HG03457 (cell line): ENCODE measurements at regions not wholly inside any gene's neighbourhood (a gene's known extent, or its start where the extent isn't known, plus 50 kb on each side); places are given as distances from the start of the nearest gene placed in this dataset.
A peak's percentile ranks its signal among the peaks of the same experiment; 100 is the strongest.
"Not testable (repeated sequence)": the region's sequence is repeated elsewhere in the genome, so short reads cannot be mapped to it uniquely, and the experiment has no call there.

Experiments used
- ATAC-seq: cut with Tn5 transposase; IDR thresholded peaks from one replicate; pipeline ENCODE4 v1.9.1; 2021; ENCODE audit warnings: moderate number of reproducible peaks; ENCODE audit not compliant: unreplicated experiment

- ATAC-seq = no peak
These were observed 122.1 kb upstream of the VPREB1 start for GRCh38 chr22:22122348-22123117.

- no peak for ATAC-seq
These were observed 123.1 kb upstream of the VPREB1 start for GRCh38 chr22:22121445-22121844.

GRCh38 chr22:22120160-22120559, 124.4 kb upstream of the VPREB1 start:
- no peak for ATAC-seq

- no peak for ATAC-seq
These were observed 125.6 kb upstream of the VPREB1 start for GRCh38 chr22:22118987-22119386.

GRCh38 chr22:22117864-22118544, 126.6 kb upstream of the VPREB1 start:
- not testable (repeated sequence) for ATAC-seq

GRCh38 chr22:22116997-22117770, 127.4 kb upstream of the VPREB1 start:
- not testable (repeated sequence) for ATAC-seq

GRCh38 chr22:22113701-22114100, 130.9 kb upstream of the VPREB1 start:
- ATAC-seq = no peak

- no peak for ATAC-seq
These were observed 130.1 kb upstream of the TOP3B start for GRCh38 chr22:22112533-22113294.

GRCh38 chr22:22111983-22112382, 129.4 kb upstream of the TOP3B start:
- no peak for ATAC-seq

GRCh38 chr22:22111267-22111751, 128.7 kb upstream of the TOP3B start:
- ATAC-seq = peak; percentile 34

GRCh38 chr22:22110548-22111266, 128.1 kb upstream of the TOP3B start:
- peak; percentile 85 for ATAC-seq

- no peak for ATAC-seq
These were observed 127.3 kb upstream of the TOP3B start for GRCh38 chr22:22109693-22110466.

- no peak for ATAC-seq
These were observed 124.3 kb upstream of the TOP3B start for GRCh38 chr22:22106855-22107254.

- ATAC-seq = no peak
These were observed 122.8 kb upstream of the TOP3B start for GRCh38 chr22:22105364-22105763.

GRCh38 chr22:22103078-22103875, 120.7 kb upstream of the TOP3B start:
- no peak for ATAC-seq

- ATAC-seq = no peak
These were observed 117.5 kb upstream of the TOP3B start for GRCh38 chr22:22099833-22100812.

GRCh38 chr22:22099194-22099486, 116.6 kb upstream of the TOP3B start:
- no peak for ATAC-seq
